H1 (cell line): ENCODE measurements at regions not wholly inside any gene's neighbourhood (a gene's known extent, or its start where the extent isn't known, plus 50 kb on each side); places are given as distances from the start of the nearest gene placed in this dataset.

Experiments used
- CTCF ChIA-PET: fragments of 300-600 bp; sonication (Branson Sonifier 250); formaldehyde crosslinking; loops from one replicate; lab custom pipeline; 2021; ENCODE audit not compliant: partially characterized antibody; lab: Charles Lee
- POLR2A ChIA-PET: fragments of 300-600 bp; sonication (Branson Sonifier 250); formaldehyde crosslinking; loops from one replicate; lab custom pipeline; 2021; ENCODE audit warnings: inconsistent platforms; ENCODE audit not compliant: partially characterized antibody; lab: Charles Lee
- DNase-seq, 2 experiments: peaks; one replicate each; pipeline versions ENCODE4 v3.0.0 to v3.0.0-alpha.2; 2010 to 2022; ENCODE audit warnings: low spot score in 2 of 2, low read depth in 1 of 2, mixed read lengths in 1 of 2
- FAIRE-seq: peaks from 2 replicates; lab custom pipeline; 2011; peaks lifted over from hg19 to GRCh38; lab: Jason Lieb, UNC
- H2AFZ ChIP-seq: 2 replicates; pipeline ENCODE4 v1.8.1; 2012; ENCODE audit warnings: low read length, inconsistent platforms
- H2AK5ac ChIP-seq: 2 replicates; pipeline ENCODE4 v1.6.1; 2013; ENCODE audit warnings: low read depth, low read length
- H2BK120ac ChIP-seq: replicated peaks from 2 replicates; pipeline ENCODE3; 2013; ENCODE audit warnings: low read depth, low read length, inconsistent platforms
- H2BK12ac ChIP-seq: 2 replicates; pipeline ENCODE4 v1.6.1; 2013; ENCODE audit warnings: low read depth, low read length
- H2BK15ac ChIP-seq: 2 replicates; pipeline ENCODE4 v1.6.1; 2013; ENCODE audit warnings: low read length
- H2BK20ac ChIP-seq: 2 replicates; pipeline ENCODE4 v1.6.1; 2013; ENCODE audit warnings: low read length
- H2BK5ac ChIP-seq: 2 replicates; pipeline ENCODE4 v1.6.1; 2013; ENCODE audit warnings: low read depth, low read length
- H3K14ac ChIP-seq: 2 replicates; pipeline ENCODE4 v1.6.1; 2013; ENCODE audit warnings: inconsistent platforms; ENCODE audit not compliant: insufficient read length
- H3K18ac ChIP-seq: 2 replicates; pipeline ENCODE4 v1.6.1; 2013; ENCODE audit warnings: low read length; ENCODE audit errors: extremely low read depth
- H3K23ac ChIP-seq: 2 replicates; pipeline ENCODE4 v1.6.1; 2013; ENCODE audit warnings: inconsistent platforms; ENCODE audit not compliant: insufficient read length
- H3K23me2 ChIP-seq: 2 replicates; pipeline ENCODE4 v1.6.1; 2013; ENCODE audit warnings: low read depth, low read length
- H3K27ac ChIP-seq: 2 replicates; pipeline ENCODE4 v1.6.1; 2011; ENCODE audit warnings: low read depth, low read length, inconsistent platforms
- H3K27me3 ChIP-seq, 4 experiments: replicated peaks in 1 of 4; 1 replicate in 1 of 4; 2 replicates in 3 of 4; pipeline versions ENCODE4 v1.6.1 to v1.8.1; 2011 to 2013; ENCODE audit warnings: low read length in 3 of 4, mild to moderate bottlenecking in 3 of 4, inconsistent platforms in 2 of 4, mixed read lengths in 2 of 4, moderate library complexity in 1 of 4; ENCODE audit not compliant: control insufficient read depth in 3 of 4, insufficient read depth in 3 of 4; ENCODE audit errors: extremely low read depth in 1 of 4
- H3K36me3 ChIP-seq, 4 experiments: 2 replicates each; pipeline versions ENCODE4 v1.6.1 to v1.8.1; 2011 to 2013; ENCODE audit warnings: mild to moderate bottlenecking in 4 of 4, low read length in 3 of 4, moderate library complexity in 2 of 4, control low read depth in 1 of 4, inconsistent platforms in 1 of 4; ENCODE audit not compliant: insufficient read depth in 4 of 4, control insufficient read depth in 2 of 4
- H3K4ac ChIP-seq: replicated peaks from 2 replicates; pipeline ENCODE3; 2013; ENCODE audit warnings: low read length, low read depth, mixed read lengths, inconsistent platforms; ENCODE audit not compliant: insufficient read length
- H3K4me1 ChIP-seq, 4 experiments: replicated peaks in 1 of 4; 1 replicate in 1 of 4; 2 replicates in 3 of 4; pipeline versions ENCODE4 v1.6.1 to v1.8.1; 2011 to 2013; ENCODE audit warnings: low read length in 3 of 4, inconsistent platforms in 2 of 4, mixed read lengths in 1 of 4; ENCODE audit not compliant: insufficient read depth in 4 of 4, control insufficient read depth in 3 of 4
- H3K4me2 ChIP-seq, 2 experiments: 2 replicates each; pipeline versions ENCODE4 v1.6.1 to v1.8.1; 2011 to 2013; ENCODE audit warnings: low read depth in 2 of 2, low read length in 2 of 2, control low read depth in 1 of 2, inconsistent platforms in 1 of 2, mild to moderate bottlenecking in 1 of 2; ENCODE audit not compliant: insufficient read depth in 1 of 2
- H3K4me3 ChIP-seq, 4 experiments: fragments of 200-600, 300-600 bp in 1 of 4; sonication (generic), shearing (Covaris generic), sonication (Bioruptor Twin) in 1 of 4; 2 replicates each; pipeline versions ENCODE4 v1.5.1 to v1.8.1; 2011 to 2016; ENCODE audit warnings: low read length in 4 of 4, low read depth in 3 of 4, control low read depth in 2 of 4, inconsistent platforms in 2 of 4, mild to moderate bottlenecking in 2 of 4, mixed read lengths in 1 of 4, moderate library complexity in 1 of 4; ENCODE audit not compliant: insufficient read depth in 2 of 4; ENCODE audit errors: extremely low read depth in 1 of 4
- H3K56ac ChIP-seq: replicated peaks from 2 replicates; pipeline ENCODE3; 2013; ENCODE audit warnings: low read depth, mild to moderate bottlenecking, mixed read lengths, low read length, inconsistent platforms; ENCODE audit not compliant: insufficient read length
- H3K79me1 ChIP-seq: 2 replicates; pipeline ENCODE4 v1.6.1; 2013; ENCODE audit warnings: low read depth, low read length, control low read depth
- H3K79me2 ChIP-seq, 2 experiments: 2 replicates each; pipeline versions ENCODE4 v1.6.1 to v1.8.1; 2012 to 2013; ENCODE audit warnings: low read length in 2 of 2, mild to moderate bottlenecking in 2 of 2, inconsistent platforms in 1 of 2; ENCODE audit not compliant: insufficient read depth in 2 of 2, control insufficient read depth in 1 of 2
- H3K9ac ChIP-seq, 4 experiments: replicated peaks in 1 of 4; 1 replicate in 1 of 4; 2 replicates in 3 of 4; pipeline versions ENCODE4 v1.6.1 to v1.8.1; 2011 to 2013; ENCODE audit warnings: low read depth in 3 of 4, low read length in 3 of 4, control low read depth in 2 of 4, mild to moderate bottlenecking in 2 of 4, moderate library complexity in 2 of 4, inconsistent platforms in 1 of 4; ENCODE audit errors: extremely low read depth in 1 of 4
- H3K9me3 ChIP-seq, 2 experiments: 2 replicates each; pipeline versions ENCODE4 v1.6.1 to v1.8.1; 2012 to 2013; ENCODE audit warnings: mild to moderate bottlenecking in 2 of 2, moderate library complexity in 2 of 2, control low read depth in 1 of 2, inconsistent platforms in 1 of 2, low read depth in 1 of 2, low read length in 1 of 2, mixed read lengths in 1 of 2; ENCODE audit not compliant: insufficient read depth in 2 of 2
- H4K20me1 ChIP-seq, 2 experiments: replicated peaks in 1 of 2; 2 replicates each; pipeline versions ENCODE3 to v1.8.1; 2011 to 2013; ENCODE audit warnings: inconsistent platforms in 2 of 2, low read length in 2 of 2, mild to moderate bottlenecking in 1 of 2; ENCODE audit not compliant: insufficient read depth in 2 of 2, control insufficient read depth in 1 of 2
- H4K5ac ChIP-seq: 2 replicates; pipeline ENCODE4 v1.6.1; 2013; ENCODE audit warnings: low read length, low read depth, mixed read lengths, inconsistent platforms; ENCODE audit not compliant: insufficient read length
- H4K8ac ChIP-seq: 2 replicates; pipeline ENCODE4 v1.8.0; 2013; ENCODE audit warnings: mild to moderate bottlenecking, moderate library complexity, low read length, inconsistent platforms; ENCODE audit not compliant: insufficient read depth; ENCODE audit errors: extremely low read depth
- H4K91ac ChIP-seq: replicated peaks from 2 replicates; pipeline ENCODE3; 2013; ENCODE audit warnings: low read length, mixed read lengths, inconsistent platforms; ENCODE audit not compliant: insufficient read length
- BCL11A ChIP-seq, 2 experiments: IDR thresholded peaks; one replicate each; pipeline ENCODE4 v1.6.1; 2011; ENCODE audit warnings: low read depth in 2 of 2, low read length in 2 of 2, mild to moderate bottlenecking in 2 of 2
- CTBP2 ChIP-seq: IDR thresholded peaks from 2 replicates; pipeline ENCODE4 v1.7.0; 2011; ENCODE audit warnings: borderline replicate concordance, mild to moderate bottlenecking, moderate library complexity, mixed read lengths, low read length; ENCODE audit not compliant: insufficient read depth, insufficient read length
- FOSL1 ChIP-seq: IDR thresholded peaks from 2 replicates; pipeline ENCODE4 v1.6.1; 2011; ENCODE audit warnings: mild to moderate bottlenecking, low read depth, low read length, moderate library complexity; ENCODE audit not compliant: insufficient read depth
- JUN ChIP-seq: IDR thresholded peaks from 2 replicates; pipeline ENCODE4 v1.6.1; 2011; ENCODE audit warnings: low read depth, mild to moderate bottlenecking, improper control_type of control experiment, low read length
- KDM5A ChIP-seq: fragments of 200-600 bp; IDR thresholded peaks from 2 replicates; pipeline ENCODE4 v1.7.1; 2012; ENCODE audit warnings: mild to moderate bottlenecking, low read length, inconsistent platforms, mixed read lengths
- PHF8 ChIP-seq: fragments of 200-600 bp; sonication (generic); conservative IDR thresholded peaks from 2 replicates; pipeline ENCODE4 v1.7.1; 2012; ENCODE audit warnings: low read depth, mild to moderate bottlenecking, inconsistent platforms, low read length, moderate library complexity
- TBP ChIP-seq: IDR thresholded peaks from 2 replicates; pipeline ENCODE4 v1.6.1; 2011; ENCODE audit warnings: low read depth, low read length, improper control_type of control experiment
- WGBS, 2 experiments: shearing (Covaris generic) in 1 of 2; methylation state at CpG; one replicate each; pipeline versions ENCODE4 v1.1.6 to v1.1.7; 2013 to 2015; ENCODE audit warnings: low lambda C conversion rate in 2 of 2, mixed read lengths in 2 of 2, inconsistent platforms in 1 of 2, low coverage in 1 of 2, missing lambda C conversion rate in 1 of 2; ENCODE audit not compliant: insufficient replicate concordance in 2 of 2, insufficient coverage in 1 of 2, insufficient read length in 1 of 2; ENCODE audit errors: extremely low coverage in 1 of 2, missing lambda C conversion rate in 1 of 2; 5-methylcytosine and 5-hydroxymethylcytosine counted together
- TF ChIP-seq, protein P1 (sequence below): IDR thresholded peaks from 2 replicates; pipeline ENCODE4 v1.6.1; 2012; ENCODE audit warnings: inconsistent platforms
- TF ChIP-seq, protein P2 (sequence below): IDR thresholded peaks from 2 replicates; pipeline ENCODE4 v1.6.1; 2012; ENCODE audit warnings: inconsistent platforms
- TF ChIP-seq, protein P3 (sequence below), 3 experiments: IDR thresholded peaks; 1 replicate in 2 of 3; 2 replicates in 1 of 3; pipeline versions ENCODE4 v1.5.1 to v1.6.1; 2011; ENCODE audit warnings: low read length in 3 of 3, mild to moderate bottlenecking in 3 of 3, inconsistent platforms in 2 of 3, low read depth in 1 of 3, moderate library complexity in 1 of 3; ENCODE audit not compliant: insufficient read depth in 1 of 3; ENCODE audit errors: control extremely low read depth in 1 of 3

DNA sequence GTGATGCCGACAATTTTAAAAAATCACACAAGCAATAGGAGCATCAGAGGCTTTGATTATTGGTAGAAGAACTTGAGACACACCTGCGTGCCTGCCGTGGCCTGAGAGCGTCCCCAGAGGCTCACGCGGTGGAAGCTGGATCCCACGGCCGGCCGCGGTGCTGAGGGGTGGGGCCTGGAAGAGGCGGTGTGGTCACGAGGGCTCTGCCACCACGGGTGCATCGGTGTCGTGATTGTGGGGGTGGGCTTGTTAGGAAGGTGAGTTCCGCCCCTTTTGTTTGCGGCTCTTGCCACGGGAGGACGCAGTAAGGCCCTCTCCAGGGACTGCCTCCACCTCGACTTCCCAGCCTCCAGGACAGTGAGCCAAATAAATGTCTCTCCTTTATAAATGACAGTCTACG lies 77.2 kb upstream of the ADRA2C start:
- Histone ChIP-seq H3K4me3 (no peak overlapping the region), H2BK12ac (no peak overlapping the region), H3K79me1 (no peaks in the 10 kb centered on the region), H3K23ac (no peak overlapping the region), H3K14ac (no peak overlapping the region), H2BK20ac (no peak overlapping the region), H3K27ac (no peak overlapping the region), H4K20me1 (no peaks in the 10 kb centered on the region), H2BK15ac (0 out of 2 replicates have a peak overlapping the region, but pooled peaks have one; percentile 1), H2AFZ (no peak overlapping the region), H3K56ac (no peak overlapping the region), H3K4me1 (peaks cover 0 to 2% (median 0%) of the 10 kb centered on the region in 4 experiments; a peak in 1 of 7 replicates), H3K9ac (no peak overlapping the region), H3K4ac (no peak overlapping the region), H3K27me3 (no peaks in the 10 kb centered on the region; a peak in 1 of 7 replicates), H3K36me3 (no peaks in the 10 kb centered on the region), H3K23me2 (no peaks in the 10 kb centered on the region), H2BK5ac (no peak overlapping the region), H3K9me3 (no peaks in the 10 kb centered on the region), H4K91ac (no peak overlapping the region), H4K8ac (no peak overlapping the region), H3K18ac (no peak overlapping the region), H4K5ac (no peak overlapping the region), H3K4me2 (no peak overlapping the region), H2BK120ac (no peak overlapping the region), H3K79me2 (no peaks in the 10 kb centered on the region), H2AK5ac (no peak overlapping the region)
- CTCF ChIA-PET, result interaction anchor here (1.2 kb wide), 1 partner anchor 59 kb away, joined by 3 read pairs; no protein-coding TSS in a partner anchor
- no peak for DNase-seq
- FAIRE-seq, result no peak
- POLR2A ChIA-PET, result no interaction called here
- WGBS, 2 experiments, result 85% methylated on average over 21 of the region's 21 CpGs; no CpG with 5 or more reads in 1 of the 2 experiments
- TF ChIP-seq PHF8, result no peak
- TF ChIP-seq, protein P1, sequence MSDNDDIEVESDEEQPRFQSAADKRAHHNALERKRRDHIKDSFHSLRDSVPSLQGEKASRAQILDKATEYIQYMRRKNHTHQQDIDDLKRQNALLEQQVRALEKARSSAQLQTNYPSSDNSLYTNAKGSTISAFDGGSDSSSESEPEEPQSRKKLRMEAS, result no peak
- TF ChIP-seq JUN, result no peak
- TF ChIP-seq, protein P2, sequence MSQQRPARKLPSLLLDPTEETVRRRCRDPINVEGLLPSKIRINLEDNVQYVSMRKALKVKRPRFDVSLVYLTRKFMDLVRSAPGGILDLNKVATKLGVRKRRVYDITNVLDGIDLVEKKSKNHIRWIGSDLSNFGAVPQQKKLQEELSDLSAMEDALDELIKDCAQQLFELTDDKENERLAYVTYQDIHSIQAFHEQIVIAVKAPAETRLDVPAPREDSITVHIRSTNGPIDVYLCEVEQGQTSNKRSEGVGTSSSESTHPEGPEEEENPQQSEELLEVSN, result no peak
- TF ChIP-seq KDM5A, result no peak
- no peak for TF ChIP-seq FOSL1
- no peak for TF ChIP-seq CTBP2
- no peak for TF ChIP-seq BCL11A (IDR thresholded peaks at IDR 0.05; ENCODE audit: low read depth in 2 of 2, low read length in 2 of 2)
- TF ChIP-seq, protein P3, sequence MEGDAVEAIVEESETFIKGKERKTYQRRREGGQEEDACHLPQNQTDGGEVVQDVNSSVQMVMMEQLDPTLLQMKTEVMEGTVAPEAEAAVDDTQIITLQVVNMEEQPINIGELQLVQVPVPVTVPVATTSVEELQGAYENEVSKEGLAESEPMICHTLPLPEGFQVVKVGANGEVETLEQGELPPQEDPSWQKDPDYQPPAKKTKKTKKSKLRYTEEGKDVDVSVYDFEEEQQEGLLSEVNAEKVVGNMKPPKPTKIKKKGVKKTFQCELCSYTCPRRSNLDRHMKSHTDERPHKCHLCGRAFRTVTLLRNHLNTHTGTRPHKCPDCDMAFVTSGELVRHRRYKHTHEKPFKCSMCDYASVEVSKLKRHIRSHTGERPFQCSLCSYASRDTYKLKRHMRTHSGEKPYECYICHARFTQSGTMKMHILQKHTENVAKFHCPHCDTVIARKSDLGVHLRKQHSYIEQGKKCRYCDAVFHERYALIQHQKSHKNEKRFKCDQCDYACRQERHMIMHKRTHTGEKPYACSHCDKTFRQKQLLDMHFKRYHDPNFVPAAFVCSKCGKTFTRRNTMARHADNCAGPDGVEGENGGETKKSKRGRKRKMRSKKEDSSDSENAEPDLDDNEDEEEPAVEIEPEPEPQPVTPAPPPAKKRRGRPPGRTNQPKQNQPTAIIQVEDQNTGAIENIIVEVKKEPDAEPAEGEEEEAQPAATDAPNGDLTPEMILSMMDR (IDR thresholded peaks at IDR 0.05; ENCODE audit: control extremely low read depth in 1 of 3, insufficient read depth in 1 of 3, low read depth in 1 of 3, low read length in 3 of 3), result no peak
- no peak for TF ChIP-seq TBP
